GM19452 (cell line): ENCODE measurements at regions not wholly inside any gene's neighbourhood (a gene's known extent, or its start where the extent isn't known, plus 50 kb on each side); places are given as distances from the start of the nearest gene placed in this dataset.
"Not testable (repeated sequence)": the region's sequence is repeated elsewhere in the genome, so short reads cannot be mapped to it uniquely, and the experiment has no call there.

Source experiments
- ATAC-seq: cut with Tn5 transposase; IDR thresholded peaks from one replicate; pipeline ENCODE4 v1.9.1; 2021; ENCODE audit not compliant: unreplicated experiment

GRCh38 chr3:153369561-153370374 is 207.7 kb downstream of the RAP2B start:
- ATAC-seq = no peak

- no peak for ATAC-seq
Measured at GRCh38 chr3:153370680-153371079, 208.7 kb downstream of the RAP2B start.

- ATAC-seq = no peak
Measured at GRCh38 chr3:153372326-153372725, 210.3 kb downstream of the RAP2B start.

- ATAC-seq = no peak
Measured at GRCh38 chr3:153373606-153374005, 211.6 kb downstream of the RAP2B start.

GRCh38 chr3:153378366-153378765 is 216.3 kb downstream of the RAP2B start:
- ATAC-seq = not testable (repeated sequence)

GRCh38 chr3:153379516-153379915 is 217.5 kb downstream of the RAP2B start:
- ATAC-seq = no peak

GRCh38 chr3:153385343-153385742 is 223.3 kb downstream of the RAP2B start:
- ATAC-seq = no peak

- ATAC-seq = no peak
Measured at GRCh38 chr3:153392363-153392762, 230.3 kb downstream of the RAP2B start.

GRCh38 chr3:153394017-153394416 is 232.0 kb downstream of the RAP2B start:
- no peak for ATAC-seq

GRCh38 chr3:153396581-153396980 is 234.6 kb downstream of the RAP2B start:
- ATAC-seq = no peak

GRCh38 chr3:153397794-153398193 is 235.8 kb downstream of the RAP2B start:
- ATAC-seq = no peak

- peak; percentile 76 for ATAC-seq
Measured at GRCh38 chr3:153399636-153400035, 237.6 kb downstream of the RAP2B start.

GRCh38 chr3:153400641-153401040 is 238.6 kb downstream of the RAP2B start:
- ATAC-seq = no peak

- ATAC-seq = no peak
Measured at GRCh38 chr3:153404157-153404556, 242.1 kb downstream of the RAP2B start.

GRCh38 chr3:153405320-153405719 is 243.3 kb downstream of the RAP2B start:
- ATAC-seq = not testable (repeated sequence)

GRCh38 chr3:153410517-153410916 is 248.5 kb downstream of the RAP2B start:
- no peak for ATAC-seq

- ATAC-seq = no peak
Measured at GRCh38 chr3:153414982-153415381, 253.0 kb downstream of the RAP2B start.

- no peak for ATAC-seq
Measured at GRCh38 chr3:153422314-153422713, 260.3 kb downstream of the RAP2B start.

GRCh38 chr3:153423820-153424219 is 261.8 kb downstream of the RAP2B start:
- not testable (repeated sequence) for ATAC-seq

- ATAC-seq = no peak
Measured at GRCh38 chr3:153426344-153426743, 264.3 kb downstream of the RAP2B start.

GRCh38 chr3:153426803-153427202 is 264.8 kb downstream of the RAP2B start:
- no peak for ATAC-seq

- no peak for ATAC-seq
Measured at GRCh38 chr3:153429821-153430220, 267.8 kb downstream of the RAP2B start.

- no peak for ATAC-seq
Measured at GRCh38 chr3:153431076-153431475, 269.1 kb downstream of the RAP2B start.
